GM12874 (cell line): ENCODE measurements at regions not wholly inside any gene's neighbourhood (a gene's known extent, or its start where the extent isn't known, plus 50 kb on each side); places are given as distances from the start of the nearest gene placed in this dataset.

ENCODE experiments used
- CTCF ChIP-seq: IDR thresholded peaks from 2 replicates; pipeline ENCODE4 v1.5.1; 2011; ENCODE audit warnings: low read depth, mild to moderate bottlenecking, control low read depth, low read length, moderate library complexity; ENCODE audit not compliant: insufficient read depth

- TF ChIP-seq CTCF = no peak
Observed at GRCh38 chr12:111245701-111246476, 123.0 kb downstream of the PHETA1 start.

- no peak for TF ChIP-seq CTCF
Observed at GRCh38 chr12:111244673-111245072, 124.2 kb downstream of the PHETA1 start.

GRCh38 chr12:111242184-111242583 lies 126.7 kb downstream of the PHETA1 start:
- TF ChIP-seq CTCF = no peak

GRCh38 chr12:111240374-111240773 lies 128.5 kb downstream of the PHETA1 start:
- no peak for TF ChIP-seq CTCF

- no peak for TF ChIP-seq CTCF
Observed at GRCh38 chr12:111239235-111239634, 129.7 kb downstream of the PHETA1 start.

- no peak for TF ChIP-seq CTCF
Observed at GRCh38 chr12:111238075-111238734, 130.7 kb downstream of the PHETA1 start.

GRCh38 chr12:111233786-111234185 lies 135.1 kb downstream of the PHETA1 start:
- no peak for TF ChIP-seq CTCF
